NCI-H146 treated with DMSO at 0.1 percent for 48 hours (cell line): ENCODE measurements at regions not wholly inside any gene's neighbourhood (a gene's known extent, or its start where the extent isn't known, plus 50 kb on each side); places are given as distances from the start of the nearest gene placed in this dataset.
A peak's percentile ranks its signal among the peaks of the same experiment; 100 is the strongest.

Experiments used
- DNase-seq: peaks from one replicate; lab custom pipeline; 2025; ENCODE audit not compliant: unreplicated experiment; lab: John Stamatoyannopoulos, UW

GRCh38 chr21:41633627-41634026 lies 125.7 kb upstream of the TMPRSS2 start:
- no peak for DNase-seq

DNA sequence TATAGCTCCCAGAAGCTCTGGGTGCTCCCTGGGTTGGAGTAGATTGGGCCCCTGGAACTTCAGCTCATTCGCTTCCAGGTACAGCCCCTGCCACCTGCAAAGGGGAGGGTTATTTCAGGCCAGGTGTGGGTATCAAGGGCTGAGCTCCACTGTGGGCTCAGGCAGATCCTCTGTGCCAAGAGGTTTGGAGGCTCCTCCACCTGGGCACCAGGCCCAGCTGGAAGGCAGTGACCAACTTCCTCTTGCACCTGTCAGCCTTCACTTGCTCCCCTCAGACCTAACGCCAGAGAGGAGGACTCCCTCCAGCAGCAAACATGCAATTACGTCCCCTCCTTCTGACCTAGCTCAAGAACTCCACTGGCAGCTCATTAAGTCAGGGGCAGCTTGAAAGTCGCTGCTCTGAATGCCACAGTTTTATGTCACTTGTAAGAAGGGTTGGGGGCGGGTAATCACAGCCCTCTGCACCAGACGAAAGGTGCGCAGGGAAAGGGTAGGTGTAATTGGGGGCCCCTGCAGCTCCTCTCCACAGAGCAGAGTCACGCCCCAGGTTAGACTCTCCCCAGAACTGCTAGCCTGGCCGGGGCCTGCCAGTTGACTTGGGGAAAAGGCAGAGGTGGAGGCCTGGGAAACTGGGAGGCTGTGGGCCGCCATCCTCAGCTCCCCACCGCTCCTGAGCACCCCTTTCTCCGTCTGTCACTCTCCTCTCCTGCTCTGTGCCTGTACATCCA lies 125.0 kb upstream of the TMPRSS2 start:
- no peak for DNase-seq

GRCh38 chr21:41631564-41632461 lies 123.9 kb upstream of the TMPRSS2 start:
- peak; percentile 6 for DNase-seq

DNA sequence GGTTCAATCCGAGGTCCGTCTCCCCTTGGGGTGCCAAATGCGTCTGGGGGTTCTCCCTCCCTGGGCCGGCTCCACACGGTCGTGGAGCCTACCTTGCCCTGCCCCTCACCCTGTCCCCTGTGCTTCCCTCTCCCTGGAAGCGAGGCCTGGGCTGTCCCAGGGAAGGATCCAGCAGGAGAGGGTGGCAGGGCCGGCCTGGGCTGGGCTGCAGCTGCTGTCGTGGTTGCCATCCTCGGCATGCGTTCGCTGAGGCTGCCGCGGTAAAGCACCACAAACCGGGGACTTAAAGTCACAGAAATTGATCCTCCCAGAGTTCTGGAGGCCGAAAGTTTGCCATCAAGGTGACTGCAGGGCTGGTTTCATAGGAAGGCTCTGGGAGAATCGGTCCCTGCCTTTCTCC lies 123.0 kb upstream of the TMPRSS2 start:
- DNase-seq: no peak

GRCh38 chr21:41630249-41630648 lies 122.3 kb upstream of the TMPRSS2 start:
- DNase-seq: no peak

DNA sequence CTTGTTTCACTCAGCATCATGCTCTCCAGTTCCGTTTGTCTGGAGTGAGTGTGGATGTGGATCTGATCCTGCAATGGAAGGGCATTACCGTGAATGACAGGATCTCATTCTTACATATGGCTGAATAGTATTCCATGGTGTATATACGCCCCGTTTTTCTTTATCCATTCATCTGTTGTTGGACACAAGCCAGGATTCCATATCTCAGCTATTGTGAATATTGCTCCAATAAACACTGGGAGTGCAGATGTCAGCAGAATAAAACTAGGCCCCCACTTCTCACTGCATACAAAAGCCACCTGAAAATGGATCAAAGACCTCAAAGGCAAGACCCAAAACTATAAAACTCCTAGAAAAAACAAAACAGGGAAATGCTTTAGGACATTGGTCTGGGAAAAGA lies 120.3 kb upstream of the TMPRSS2 start:
- DNase-seq: no peak

DNA sequence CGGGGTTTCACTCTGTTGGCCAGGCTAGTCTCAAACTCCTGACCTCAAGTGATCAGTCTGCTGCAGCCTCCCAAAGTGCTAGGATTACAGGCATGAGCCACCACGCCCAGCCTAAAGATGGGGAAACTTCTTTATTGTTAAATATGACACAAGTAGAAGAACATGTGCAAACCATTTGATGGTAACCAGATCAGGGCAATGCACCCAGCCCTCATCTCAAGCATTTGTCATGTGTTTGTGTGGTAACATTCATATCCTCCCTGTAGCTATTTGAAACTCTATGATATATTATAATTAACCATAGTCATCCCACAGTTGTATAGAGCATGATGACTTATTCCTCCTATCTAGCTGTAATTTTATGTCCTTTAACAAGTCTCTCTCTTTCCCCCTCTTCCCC lies 119.5 kb upstream of the TMPRSS2 start:
- no peak for DNase-seq

DNA sequence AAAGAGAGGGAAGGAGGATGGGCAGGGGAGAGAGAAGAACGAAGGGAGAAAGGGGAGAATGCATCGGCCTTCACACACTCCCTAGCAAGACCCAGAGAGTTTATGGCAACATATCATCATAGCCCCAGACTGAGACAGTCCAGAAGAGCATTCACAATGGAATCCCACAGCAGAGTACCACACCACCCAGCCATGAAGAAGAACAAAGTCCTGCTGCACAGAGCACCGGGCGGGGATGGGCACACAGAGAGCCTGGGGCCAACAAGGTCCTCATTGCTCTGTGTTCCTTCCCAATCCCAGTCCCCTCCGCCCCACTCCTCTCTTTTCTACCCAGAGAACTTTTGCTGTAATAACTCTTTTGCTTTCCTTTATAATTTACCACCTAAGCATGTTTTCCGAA lies 118.1 kb upstream of the TMPRSS2 start:
- no peak for DNase-seq

- DNase-seq: no peak
Observed at GRCh38 chr21:41625428-41625827, 117.5 kb upstream of the TMPRSS2 start.

DNA sequence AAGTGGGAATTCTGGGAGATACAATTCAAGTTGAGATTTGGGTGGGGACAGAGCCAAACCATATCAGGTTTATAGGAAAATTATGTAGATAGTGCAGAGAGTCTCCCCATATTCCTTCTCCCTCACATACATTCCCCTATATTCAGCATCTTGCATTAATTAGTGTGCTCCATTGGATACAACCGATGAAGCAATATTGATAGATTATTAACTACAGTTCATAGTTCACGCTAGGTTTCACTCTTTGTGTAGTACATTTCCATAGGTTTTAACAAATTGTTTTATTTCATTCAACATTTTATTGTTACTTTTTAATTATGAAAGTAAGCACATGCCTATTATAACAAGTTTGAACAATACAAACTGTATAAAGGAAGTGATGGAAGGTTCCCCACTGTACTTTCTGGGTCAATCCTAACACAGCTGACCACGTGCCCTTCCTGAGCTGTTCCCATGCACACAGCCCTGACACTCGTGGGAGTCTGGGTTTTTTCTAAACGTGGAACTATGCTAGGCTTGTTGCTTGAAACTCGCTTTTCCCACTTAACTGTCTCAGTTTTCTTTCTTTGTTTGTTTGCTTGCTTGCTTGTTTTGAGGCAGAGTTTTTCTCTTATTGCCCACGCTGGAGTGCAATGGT lies 116.8 kb upstream of the TMPRSS2 start:
- DNase-seq: no peak

DNA sequence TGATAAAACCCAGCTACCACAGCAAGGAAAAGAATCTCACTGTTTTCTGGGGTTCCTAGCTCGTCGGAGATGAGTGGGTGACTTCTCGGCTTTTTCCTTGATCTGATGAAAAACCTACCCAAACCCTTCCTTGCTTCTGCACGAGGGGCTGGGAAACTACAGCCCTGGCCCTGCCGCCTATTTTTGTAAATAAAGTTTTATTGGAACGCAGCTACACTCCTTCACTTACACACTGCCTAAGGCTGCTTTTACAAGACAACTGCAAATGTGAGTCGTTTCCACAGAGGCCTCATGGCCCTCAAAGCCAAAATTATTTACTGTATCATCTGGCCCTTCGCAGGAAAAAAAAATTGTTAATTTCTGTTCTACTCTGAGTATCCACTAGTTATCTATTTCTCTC lies 116.0 kb upstream of the TMPRSS2 start:
- DNase-seq: no peak

GRCh38 chr21:41622831-41623548 lies 115.0 kb upstream of the TMPRSS2 start:
- DNase-seq: no peak

- DNase-seq: no peak
Observed at GRCh38 chr21:41622201-41622600, 114.2 kb upstream of the TMPRSS2 start.

DNA sequence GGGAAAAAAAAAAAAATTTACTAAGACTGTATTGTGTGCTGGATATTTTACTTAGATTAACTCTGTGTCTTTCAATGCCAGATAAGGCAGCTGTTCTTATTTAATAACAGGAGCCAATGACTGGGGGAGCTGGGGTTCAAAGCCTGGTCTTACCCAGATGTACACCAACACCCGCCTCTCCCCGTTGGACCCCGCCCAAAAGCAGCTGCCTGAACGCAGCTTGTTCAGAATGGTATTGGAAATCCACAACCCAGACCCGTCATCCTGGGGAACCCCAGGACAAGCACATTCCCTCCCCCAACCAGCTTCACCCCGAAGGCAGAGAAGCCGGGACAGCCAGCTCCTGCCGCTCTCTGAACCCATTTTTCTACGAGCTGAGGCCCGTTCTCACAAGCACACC lies 113.6 kb upstream of the TMPRSS2 start:
- no peak for DNase-seq

- no peak for DNase-seq
Observed at GRCh38 chr21:41620982-41621381, 113.0 kb upstream of the TMPRSS2 start.

DNA sequence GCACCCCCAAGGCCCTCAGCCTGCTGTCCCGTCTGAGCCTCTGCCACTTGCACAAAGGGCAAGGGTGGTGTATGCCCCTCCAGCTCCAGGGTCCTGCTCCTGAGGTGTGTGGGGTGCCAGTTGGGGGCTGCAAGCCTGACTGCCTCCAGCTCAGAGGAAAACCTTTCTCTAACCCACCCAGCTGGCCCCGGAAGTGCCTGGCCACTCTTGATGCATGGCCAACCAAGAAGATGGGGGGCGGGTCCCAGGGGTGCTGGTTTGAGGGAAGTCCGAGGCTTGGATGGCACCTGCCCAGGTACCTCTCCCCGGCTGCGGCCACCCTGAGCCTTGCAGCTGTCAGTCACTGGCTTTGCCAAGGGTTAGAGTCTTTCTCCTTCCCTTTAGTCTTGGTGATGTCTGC lies 112.6 kb upstream of the TMPRSS2 start:
- DNase-seq: no peak

GRCh38 chr21:41616031-41616591 lies 108.2 kb upstream of the TMPRSS2 start:
- DNase-seq: no peak

GRCh38 chr21:41615613-41616012 lies 107.7 kb upstream of the TMPRSS2 start:
- no peak for DNase-seq

GRCh38 chr21:41614511-41614910 lies 106.6 kb upstream of the TMPRSS2 start:
- no peak for DNase-seq

GRCh38 chr21:41613533-41613909 lies 105.6 kb upstream of the TMPRSS2 start:
- DNase-seq: no peak
